ENCODE measurements at regions not wholly inside any gene's neighbourhood (a gene's known extent, or its start where the extent isn't known, plus 50 kb on each side); places are given as distances from the start of the nearest gene placed in this dataset.

DNA sequence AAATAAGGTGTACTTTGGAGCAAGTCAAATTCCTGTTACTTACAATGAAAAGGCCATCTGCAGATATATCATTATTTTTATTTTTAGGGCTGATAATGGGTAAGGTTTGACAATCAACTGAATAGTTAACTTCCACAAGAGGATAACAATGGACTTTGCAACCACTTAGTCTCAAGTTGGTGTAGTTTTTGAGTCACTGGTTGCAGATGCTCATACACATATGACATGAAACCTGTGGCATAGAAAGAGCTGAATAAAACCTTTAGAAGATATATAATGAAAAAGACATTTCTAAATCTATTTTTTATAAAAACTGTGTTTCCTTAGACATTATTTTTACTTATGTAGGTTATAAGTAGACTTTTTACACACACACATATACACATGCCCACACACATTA is 2110.9 kb downstream of the PCDH7 start:
- TF ChIP-seq POLR2A (IDR thresholded peaks at IDR 0.05): no peak
- TF ChIP-seq, protein P1, sequence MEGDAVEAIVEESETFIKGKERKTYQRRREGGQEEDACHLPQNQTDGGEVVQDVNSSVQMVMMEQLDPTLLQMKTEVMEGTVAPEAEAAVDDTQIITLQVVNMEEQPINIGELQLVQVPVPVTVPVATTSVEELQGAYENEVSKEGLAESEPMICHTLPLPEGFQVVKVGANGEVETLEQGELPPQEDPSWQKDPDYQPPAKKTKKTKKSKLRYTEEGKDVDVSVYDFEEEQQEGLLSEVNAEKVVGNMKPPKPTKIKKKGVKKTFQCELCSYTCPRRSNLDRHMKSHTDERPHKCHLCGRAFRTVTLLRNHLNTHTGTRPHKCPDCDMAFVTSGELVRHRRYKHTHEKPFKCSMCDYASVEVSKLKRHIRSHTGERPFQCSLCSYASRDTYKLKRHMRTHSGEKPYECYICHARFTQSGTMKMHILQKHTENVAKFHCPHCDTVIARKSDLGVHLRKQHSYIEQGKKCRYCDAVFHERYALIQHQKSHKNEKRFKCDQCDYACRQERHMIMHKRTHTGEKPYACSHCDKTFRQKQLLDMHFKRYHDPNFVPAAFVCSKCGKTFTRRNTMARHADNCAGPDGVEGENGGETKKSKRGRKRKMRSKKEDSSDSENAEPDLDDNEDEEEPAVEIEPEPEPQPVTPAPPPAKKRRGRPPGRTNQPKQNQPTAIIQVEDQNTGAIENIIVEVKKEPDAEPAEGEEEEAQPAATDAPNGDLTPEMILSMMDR (IDR thresholded peaks at IDR 0.05 in 4 of 5, conservative IDR thresholded peaks at IDR 0.05 in 1 of 5): no peak
- DNase-seq (no peak), ATAC-seq (no peak)
- in situ Hi-C loops (cut with MboI; ENCODE audit: low sequenced_read_pairs in 4 of 4): no loop called here
- no peaks in the 10 kb centered on the region for H3K9me3 ChIP-seq
- H3K36me3 ChIP-seq: no peaks in the 10 kb centered on the region
- no peaks in the 10 kb centered on the region for H3K27me3 ChIP-seq
- H3K27ac ChIP-seq: no peak overlapping the region
- intact Hi-C loops (cut with DNase I; ENCODE audit: low total_unique reads): no loop called here
- H3K4me1 ChIP-seq: no peaks in the 10 kb centered on the region
- H3K4me3 ChIP-seq: no peak overlapping the region

DNA sequence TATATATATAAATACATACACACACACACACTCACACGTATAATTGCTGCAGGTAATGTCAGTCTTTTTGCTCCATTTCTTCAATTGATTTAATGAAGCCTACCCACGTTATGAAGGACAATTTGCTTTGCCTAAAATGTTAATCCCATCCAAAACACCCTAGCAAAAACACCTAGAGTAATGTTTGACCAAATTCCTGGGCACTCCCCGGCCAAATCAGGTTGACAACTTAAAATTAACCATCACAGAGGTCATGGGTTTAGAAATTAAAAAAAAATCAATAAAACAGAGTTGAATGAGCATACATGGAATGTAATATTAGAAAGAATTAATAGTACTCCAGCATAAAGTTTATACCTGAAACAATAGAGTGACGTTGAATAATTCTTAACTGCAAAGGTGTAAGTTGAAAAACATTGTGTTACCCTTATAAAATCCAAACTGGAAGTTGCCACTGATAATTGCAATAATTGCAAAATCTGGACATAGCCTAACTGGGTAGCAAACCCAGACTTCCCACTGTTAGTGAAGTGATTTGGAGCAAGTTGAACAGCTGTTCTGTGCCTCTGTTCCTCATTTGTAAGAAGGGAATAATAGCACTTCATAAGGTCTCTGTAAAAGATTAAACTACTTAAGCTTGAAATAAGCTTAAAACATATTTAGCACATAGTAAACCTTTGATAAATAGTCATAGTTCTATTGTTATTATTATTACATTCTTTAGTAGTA is 2120.5 kb downstream of the PCDH7 start:
- no peaks in the 10 kb centered on the region for H3K4me1 ChIP-seq
- H3K27me3 ChIP-seq: no peaks in the 10 kb centered on the region
- TF ChIP-seq POLR2A (IDR thresholded peaks at IDR 0.05): no peak
- TF ChIP-seq, protein P1 (IDR thresholded peaks at IDR 0.05 in 4 of 5, conservative IDR thresholded peaks at IDR 0.05 in 1 of 5): no peak
- H3K4me3 ChIP-seq: no peak overlapping the region
- intact Hi-C loops (cut with DNase I; ENCODE audit: low total_unique reads): no loop called here
- in situ Hi-C loops (cut with MboI; ENCODE audit: low sequenced_read_pairs in 4 of 4): no loop called here
- DNase-seq: no peak
- ATAC-seq: no peak
- no peaks in the 10 kb centered on the region for H3K9me3 ChIP-seq
- no peaks in the 10 kb centered on the region for H3K36me3 ChIP-seq
- H3K27ac ChIP-seq: no peak overlapping the region

DNA sequence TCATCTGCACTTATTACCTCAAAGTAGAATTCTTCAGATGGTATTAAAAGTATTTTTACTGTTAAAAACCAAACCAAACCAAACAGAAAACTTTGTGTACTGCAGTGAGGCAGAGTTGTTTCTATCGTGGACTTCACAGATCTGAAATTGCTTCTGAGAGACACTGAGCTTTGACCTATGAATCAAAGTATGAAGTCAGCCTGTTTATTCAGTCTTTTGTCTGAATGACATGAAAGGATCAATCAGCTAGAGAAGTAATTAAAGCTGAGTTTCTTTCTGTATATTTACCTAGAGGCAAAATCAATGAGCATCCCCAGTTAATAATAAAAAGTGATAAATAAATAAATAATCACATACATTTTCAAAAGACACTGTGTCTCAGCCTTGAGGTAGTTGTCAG is 2121.0 kb downstream of the PCDH7 start:
- DNase-seq (no peak), ATAC-seq (no peak)
- Histone ChIP-seq H3K4me1 (no peaks in the 10 kb centered on the region), H3K27me3 (no peaks in the 10 kb centered on the region), H3K4me3 (no peak overlapping the region), H3K9me3 (no peaks in the 10 kb centered on the region), H3K36me3 (no peaks in the 10 kb centered on the region), H3K27ac (no peak overlapping the region)
- intact Hi-C loops (cut with DNase I; ENCODE audit: low total_unique reads) (no loop called here), in situ Hi-C loops (cut with MboI; ENCODE audit: low sequenced_read_pairs in 4 of 4) (no loop called here)
- TF ChIP-seq, protein P1 (IDR thresholded peaks at IDR 0.05 in 4 of 5, conservative IDR thresholded peaks at IDR 0.05 in 1 of 5): no peak
- no peak for TF ChIP-seq POLR2A (IDR thresholded peaks at IDR 0.05)

DNA sequence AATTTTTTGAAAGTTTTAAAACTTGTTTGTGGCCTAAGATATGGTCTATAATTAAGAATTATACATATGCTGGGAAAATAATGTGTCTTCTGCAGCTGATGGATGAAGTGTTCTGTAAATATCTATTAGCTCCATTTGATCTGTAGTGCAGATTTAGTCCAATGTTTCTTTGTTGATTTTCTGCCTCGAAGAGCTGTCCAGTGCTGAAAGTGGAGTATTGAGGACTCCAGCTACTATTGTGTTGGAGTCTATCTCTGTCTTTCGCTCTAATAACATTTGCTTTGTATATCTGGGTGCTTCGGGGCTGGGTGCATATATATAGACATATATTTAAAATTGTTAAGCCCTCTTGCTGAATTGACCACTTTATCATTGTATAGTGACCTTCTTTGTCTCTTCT is 2127.3 kb downstream of the PCDH7 start:
- in situ Hi-C loops (cut with MboI; ENCODE audit: low sequenced_read_pairs in 4 of 4) (no loop called here), intact Hi-C loops (cut with DNase I; ENCODE audit: low total_unique reads) (no loop called here)
- no peak for TF ChIP-seq POLR2A (IDR thresholded peaks at IDR 0.05)
- TF ChIP-seq, protein P1 (IDR thresholded peaks at IDR 0.05 in 4 of 5, conservative IDR thresholded peaks at IDR 0.05 in 1 of 5): no peak

DNA sequence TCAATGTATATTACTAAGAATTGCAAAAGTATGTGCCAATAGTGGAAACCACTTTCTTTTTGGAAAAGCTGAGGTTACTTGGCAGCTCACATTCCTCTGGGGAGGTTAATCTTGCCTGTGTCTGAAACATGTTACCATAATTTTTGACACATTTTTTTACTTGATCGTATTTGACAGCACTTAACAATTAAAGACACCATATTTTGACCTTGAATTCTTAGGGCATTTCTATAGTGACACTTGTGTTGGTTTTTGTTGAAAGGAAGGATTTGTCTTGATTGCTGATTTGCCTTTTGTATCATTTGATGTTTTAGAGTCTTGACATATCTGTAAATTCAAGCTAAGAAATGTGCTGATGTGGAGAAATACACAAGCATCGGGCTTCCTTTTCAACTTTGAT is 2135.5 kb downstream of the PCDH7 start:
- intact Hi-C loops (cut with DNase I; ENCODE audit: low total_unique reads) (no loop called here), in situ Hi-C loops (cut with MboI; ENCODE audit: low sequenced_read_pairs in 4 of 4) (no loop called here)
- no peak for ATAC-seq
- Histone ChIP-seq H3K36me3 (no peaks in the 10 kb centered on the region), H3K4me3 (no peak overlapping the region), H3K27me3 (no peaks in the 10 kb centered on the region), H3K9me3 (no peaks in the 10 kb centered on the region), H3K27ac (no peak overlapping the region), H3K4me1 (no peaks in the 10 kb centered on the region)
- TF ChIP-seq, protein P1 (IDR thresholded peaks at IDR 0.05 in 4 of 5, conservative IDR thresholded peaks at IDR 0.05 in 1 of 5): no peak
- TF ChIP-seq POLR2A (IDR thresholded peaks at IDR 0.05): no peak
- DNase-seq: no peak

More for the DNA sequence above, 2127.3 kb downstream of the PCDH7 start:
- H3K36me3 ChIP-seq: no peaks in the 10 kb centered on the region
- DNase-seq: no peak
- no peak overlapping the region for H3K27ac ChIP-seq
- H3K4me3 ChIP-seq: no peak overlapping the region
- H3K4me1 ChIP-seq: no peaks in the 10 kb centered on the region
- ATAC-seq: no peak
- no peaks in the 10 kb centered on the region for H3K9me3 ChIP-seq
- H3K27me3 ChIP-seq: no peaks in the 10 kb centered on the region
